ENCODE measurements at regions not wholly inside any gene's neighbourhood (a gene's known extent, or its start where the extent isn't known, plus 50 kb on each side); places are given as distances from the start of the nearest gene placed in this dataset.

- no peak overlapping the region for H3K4me3 ChIP-seq (replicated peaks in 1 of 3; ENCODE audit: low read depth in 2 of 3, low read length in 3 of 3)
- intact Hi-C loops (cut with micrococcal nuclease): no loop called here
- no peaks in the 10 kb centered on the region for H4K20me1 ChIP-seq (ENCODE audit: insufficient read depth, low read length)
- no peak for TF ChIP-seq CTCF (IDR thresholded peaks at IDR 0.05)
- H3K27ac Mint-ChIP-seq: no peak overlapping the region
- H3K27me3 ChIP-seq (ENCODE audit: control insufficient read depth in 2 of 2, insufficient read depth in 2 of 2, low read length in 2 of 2): no peaks in the 10 kb centered on the region
- peaks cover 25 to 27% of the 10 kb centered on the region in 2 donors for H3K9me3 ChIP-seq (replicated peaks in 1 of 2; ENCODE audit: control insufficient read depth in 1 of 2, insufficient read depth in 1 of 2, low read length in 2 of 2)
- H3K79me2 ChIP-seq (ENCODE audit: insufficient read depth, low read length): no peaks in the 10 kb centered on the region
- no peaks in the 10 kb centered on the region for H3K4me1 ChIP-seq (ENCODE audit: control insufficient read depth in 1 of 2, insufficient read depth in 2 of 2, low read length in 2 of 2)
- 100% methylated on average over 1 of the region's 1 CpG for WGBS (ENCODE audit: insufficient coverage)
- H3K27me3 Mint-ChIP-seq (ENCODE audit: low read depth in 3 of 3): no peaks in the 10 kb centered on the region
- H3K4me2 ChIP-seq (replicated peaks; ENCODE audit: extremely low read depth, low read length, poor library complexity, severe bottlenecking): no peak overlapping the region
- no peak overlapping the region for H2AFZ ChIP-seq (ENCODE audit: insufficient read depth, low read depth, low read length, poor library complexity, severe bottlenecking)
- no peak overlapping the region for H3K9ac ChIP-seq (ENCODE audit: insufficient read depth, low read length, poor library complexity, severe bottlenecking)
- no peak for DNase-seq
- no peak overlapping the region for H3K4me3 Mint-ChIP-seq
- no peaks in the 10 kb centered on the region for H3K4me1 Mint-ChIP-seq
- H3K27ac ChIP-seq (ENCODE audit: low read depth in 1 of 2, low read length in 2 of 2): no peak overlapping the region
- H3K36me3 ChIP-seq (replicated peaks in 1 of 2; ENCODE audit: control insufficient read depth in 1 of 2, insufficient read depth in 2 of 2, low read length in 2 of 2): no peaks in the 10 kb centered on the region
- H3K9me3 Mint-ChIP-seq: peaks cover 4 to 30% (median 15%) of the 10 kb centered on the region in 7 donors
- no peaks in the 10 kb centered on the region for H3K36me3 Mint-ChIP-seq
Measured at GRCh38 chr14:40476005-40476404, 1043.8 kb upstream of the FBXO33 start.

DNA sequence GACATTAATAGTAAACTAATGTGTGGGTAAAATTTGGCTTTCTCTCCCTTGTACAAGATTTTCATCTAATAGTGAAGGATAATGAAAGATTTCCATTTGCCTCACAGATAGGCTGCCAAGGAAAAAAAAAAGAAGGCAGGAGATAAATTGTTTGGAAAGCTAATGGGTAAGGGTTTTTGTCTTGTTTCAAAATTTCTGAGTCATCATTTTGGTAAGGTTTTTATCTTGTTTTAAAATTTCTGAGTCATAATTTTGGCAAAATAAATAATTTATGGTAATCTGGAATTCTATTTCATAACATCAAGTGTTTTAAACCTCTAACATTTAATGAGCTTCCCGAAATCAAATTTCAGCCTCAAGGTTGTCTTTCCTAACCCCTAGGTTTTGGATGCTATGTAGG lies 1035.7 kb upstream of the FBXO33 start:
- Mint-ChIP-seq H3K9me3 (peaks cover 4 to 21% (median 10%) of the 10 kb centered on the region in 7 donors), H3K27ac (no peak overlapping the region), H3K36me3 (no peaks in the 10 kb centered on the region), H3K4me3 (no peak overlapping the region), H3K27me3 (ENCODE audit: low read depth in 3 of 3) (no peaks in the 10 kb centered on the region), H3K4me1 (no peaks in the 10 kb centered on the region)
- peaks cover 10 to 20% of the 10 kb centered on the region in 2 donors for H3K9me3 ChIP-seq (replicated peaks in 1 of 2; ENCODE audit: control insufficient read depth in 1 of 2, insufficient read depth in 1 of 2, low read length in 2 of 2)
- no peak overlapping the region for H3K4me2 ChIP-seq (replicated peaks; ENCODE audit: extremely low read depth, low read length, poor library complexity, severe bottlenecking)
- no CpG with 5 or more reads among the region's 1 CpG for WGBS (ENCODE audit: insufficient coverage)
- DNase-seq: no peak
- H3K27ac ChIP-seq (ENCODE audit: low read depth in 1 of 2, low read length in 2 of 2): no peak overlapping the region
- no peak overlapping the region for H3K9ac ChIP-seq (ENCODE audit: insufficient read depth, low read length, poor library complexity, severe bottlenecking)
- H2AFZ ChIP-seq (ENCODE audit: insufficient read depth, low read depth, low read length, poor library complexity, severe bottlenecking): no peak overlapping the region
- H3K79me2 ChIP-seq (ENCODE audit: insufficient read depth, low read length): no peaks in the 10 kb centered on the region
- no peak for TF ChIP-seq CTCF (IDR thresholded peaks at IDR 0.05)
- intact Hi-C loops (cut with micrococcal nuclease): no loop called here
- no peaks in the 10 kb centered on the region for H3K4me1 ChIP-seq (ENCODE audit: control insufficient read depth in 1 of 2, insufficient read depth in 2 of 2, low read length in 2 of 2)
- no peaks in the 10 kb centered on the region for H3K36me3 ChIP-seq (replicated peaks in 1 of 2; ENCODE audit: control insufficient read depth in 1 of 2, insufficient read depth in 2 of 2, low read length in 2 of 2)
- H3K27me3 ChIP-seq (ENCODE audit: control insufficient read depth in 2 of 2, insufficient read depth in 2 of 2, low read length in 2 of 2): no peaks in the 10 kb centered on the region
- H3K4me3 ChIP-seq (replicated peaks in 1 of 3; ENCODE audit: low read depth in 2 of 3, low read length in 3 of 3): no peak overlapping the region
- H4K20me1 ChIP-seq (ENCODE audit: insufficient read depth, low read length): no peaks in the 10 kb centered on the region
